Body of pancreas (tissue), 4 donors: ENCODE measurements at regions not wholly inside any gene's neighbourhood (a gene's known extent, or its start where the extent isn't known, plus 50 kb on each side); places are given as distances from the start of the nearest gene placed in this dataset.

Experiments used
- CTCF ChIP-seq, 7 experiments: fragments of 450-650 bp in 4 of 7; fragments of 200-600 bp in 3 of 7; sonication (generic) in 3 of 7; IDR thresholded peaks; one replicate each; pipeline ENCODE4 v1.5.1; 2016 to 2019; ENCODE audit warnings: antibody characterized with exemption in 7 of 7
- POLR2A ChIP-seq, 3 donors: fragments of 450-650 bp; IDR thresholded peaks; one replicate each; pipeline ENCODE4 v1.6.1; 2016; ENCODE audit warnings: antibody characterized with exemption in 3 of 3, mild to moderate bottlenecking in 2 of 3

GRCh38 chr12:87198181-87198580 is 831.0 kb downstream of the C12orf50 start:
- TF ChIP-seq CTCF (IDR thresholded peaks at IDR 0.05) (no peak), POLR2A (IDR thresholded peaks at IDR 0.05) (no peak)
